Esophagus squamous epithelium (tissue), 4 donors: ENCODE measurements at regions not wholly inside any gene's neighbourhood (a gene's known extent, or its start where the extent isn't known, plus 50 kb on each side); places are given as distances from the start of the nearest gene placed in this dataset.

Source experiments
- CTCF ChIP-seq, 6 experiments: fragments of 450-650 bp in 4 of 6; fragments of 200-600 bp in 2 of 6; sonication (generic) in 2 of 6; IDR thresholded peaks; one replicate each; pipeline ENCODE4 v1.5.1; 2016 to 2019; ENCODE audit warnings: antibody characterized with exemption in 6 of 6, mild to moderate bottlenecking in 4 of 6, moderate library complexity in 4 of 6
- POLR2A ChIP-seq, 4 donors: fragments of 450-650 bp; IDR thresholded peaks; one replicate each; pipeline ENCODE4 v1.6.1; 2017; ENCODE audit warnings: antibody characterized with exemption in 4 of 4, mild to moderate bottlenecking in 4 of 4, moderate library complexity in 3 of 4

DNA sequence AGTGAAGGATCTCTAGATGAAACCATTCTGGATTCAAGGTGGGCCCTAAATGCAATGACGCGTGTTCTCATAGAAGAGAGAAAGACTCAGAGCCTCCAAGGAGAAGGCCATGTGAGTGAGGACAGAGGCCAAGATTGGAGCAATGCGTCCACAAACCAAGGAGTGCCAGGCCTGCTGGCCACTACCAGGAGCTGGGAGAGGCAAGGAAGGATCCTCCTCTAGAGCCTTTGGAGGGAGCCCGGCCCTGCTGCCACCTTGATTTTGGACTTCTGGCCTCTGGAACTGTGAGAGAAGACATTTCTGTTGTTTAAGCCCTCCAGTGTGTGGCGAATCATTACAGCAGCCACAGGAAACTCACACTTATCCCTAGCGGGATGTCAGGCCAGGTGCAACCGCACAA lies 52.7 kb upstream of the SHANK2 start:
- TF ChIP-seq POLR2A (IDR thresholded peaks at IDR 0.05), result no peak
- no peak for TF ChIP-seq CTCF (IDR thresholded peaks at IDR 0.05)
